Activated naive CD8-positive, alpha-beta T cell treated with anti-CD3 and anti-CD28 coated beads, Interleukin-2, amount 50 U/mL, for 24 hours (primary cell): ENCODE measurements at regions not wholly inside any gene's neighbourhood (a gene's known extent, or its start where the extent isn't known, plus 50 kb on each side); places are given as distances from the start of the nearest gene placed in this dataset.
"Not testable (repeated sequence)": the region's sequence is repeated elsewhere in the genome, so short reads cannot be mapped to it uniquely, and the experiment has no call there.

ENCODE experiments used
- ATAC-seq: fragments of 150-1000 bp; cut with Tn5 transposase; one replicate; pipeline ENCODE4 v1.10.0; 2021
- DNase-seq: peaks from one replicate; pipeline ENCODE4 v3.0.0; 2021
- H3K27ac Mint-ChIP-seq: one replicate; pipeline ENCODE4 v1.8.0; 2021; ENCODE audit warnings: mild to moderate bottlenecking, mixed read lengths
- H3K27me3 Mint-ChIP-seq: one replicate; pipeline ENCODE4 v1.8.0; 2021; ENCODE audit warnings: mixed read lengths
- H3K36me3 Mint-ChIP-seq: one replicate; pipeline ENCODE4 v1.8.0; 2021; ENCODE audit warnings: low read depth, mixed read lengths
- H3K4me1 Mint-ChIP-seq: one replicate; pipeline ENCODE4 v1.8.0; 2021; ENCODE audit warnings: mixed read lengths
- H3K4me3 Mint-ChIP-seq: one replicate; pipeline ENCODE4 v1.8.0; 2021; ENCODE audit warnings: mild to moderate bottlenecking, moderate library complexity, mixed read lengths
- H3K9me3 Mint-ChIP-seq: one replicate; pipeline ENCODE4 v1.8.0; 2021; ENCODE audit warnings: mixed read lengths

DNA sequence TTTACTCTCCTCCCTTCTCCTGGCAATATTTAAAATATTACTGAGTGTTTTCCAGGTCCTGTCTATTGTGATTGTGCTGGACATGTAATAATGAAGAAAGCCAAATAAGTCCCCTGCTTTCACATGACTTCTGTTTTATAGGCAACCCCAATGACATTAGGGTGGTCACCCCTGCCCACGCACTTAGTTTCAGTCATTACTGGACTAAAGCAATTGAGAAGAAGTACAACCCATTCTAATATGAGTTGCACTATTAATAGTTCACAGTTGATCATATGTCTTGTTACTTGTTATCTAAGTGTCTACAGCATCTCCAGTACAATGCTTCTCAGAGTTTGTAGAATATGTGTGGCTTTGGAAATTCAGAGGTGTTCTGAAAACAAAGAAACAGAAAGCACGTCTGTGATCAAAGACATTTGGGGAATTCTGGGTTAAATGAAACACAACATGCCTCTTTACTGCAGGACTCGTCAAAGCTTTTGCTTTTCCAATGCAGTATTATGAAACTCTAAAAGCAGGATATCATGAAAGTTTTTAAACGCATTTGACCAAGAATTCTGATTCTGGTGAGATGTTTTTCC lies 789.5 kb downstream of the DHX35 start:
- DNase-seq: no peak
- Mint-ChIP-seq H3K4me1 (no peaks in the 10 kb centered on the region), H3K4me3 (no peak overlapping the region), H3K27me3 (no peaks in the 10 kb centered on the region), H3K9me3 (peaks cover 27% of the 10 kb centered on the region), H3K36me3 (no peaks in the 10 kb centered on the region), H3K27ac (no peak overlapping the region)
- ATAC-seq: no peak

DNA sequence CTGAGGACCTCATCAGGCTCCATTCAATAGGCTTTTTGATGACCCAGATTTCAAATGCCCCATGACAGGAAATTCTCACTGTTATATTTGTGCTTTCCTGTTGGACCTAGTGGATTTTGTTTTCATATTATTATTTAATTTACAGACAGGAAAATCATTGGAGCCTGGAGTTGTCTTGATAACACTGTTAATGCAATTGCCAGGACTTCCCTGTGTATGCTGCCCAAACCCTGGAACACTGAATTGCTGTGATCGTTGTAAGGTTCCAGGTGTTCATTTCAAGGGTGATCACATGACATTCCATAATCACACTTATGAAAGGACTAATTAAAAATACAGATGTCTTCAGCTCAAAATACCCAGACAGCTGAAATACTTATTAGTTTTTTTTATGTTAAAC lies 783.2 kb downstream of the DHX35 start:
- H3K4me3 Mint-ChIP-seq: no peak overlapping the region
- no peak overlapping the region for H3K27ac Mint-ChIP-seq
- H3K4me1 Mint-ChIP-seq: no peaks in the 10 kb centered on the region
- no peaks in the 10 kb centered on the region for H3K36me3 Mint-ChIP-seq
- ATAC-seq (no peak), DNase-seq (no peak)
- H3K27me3 Mint-ChIP-seq: no peaks in the 10 kb centered on the region
- H3K9me3 Mint-ChIP-seq: peaks cover 23% of the 10 kb centered on the region

DNA sequence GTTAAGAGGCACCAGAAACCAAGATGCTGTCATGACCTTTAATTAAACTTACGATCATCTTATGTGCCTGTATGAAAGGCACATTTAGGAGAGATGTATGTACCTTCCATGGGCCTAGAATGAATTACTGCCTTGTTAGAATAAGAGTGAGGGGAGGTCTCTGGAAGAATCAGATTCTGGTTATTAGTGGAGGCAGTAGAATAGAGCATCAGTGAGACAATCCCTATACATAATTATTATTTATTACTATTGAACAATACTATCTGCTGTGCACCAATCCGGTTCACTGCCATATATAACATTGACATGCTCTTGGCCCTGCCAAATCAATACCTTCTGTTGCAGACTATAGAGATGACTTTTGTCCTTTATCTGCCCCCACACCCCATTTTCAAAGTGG lies 776.5 kb downstream of the DHX35 start:
- Mint-ChIP-seq H3K27ac (no peak overlapping the region), H3K4me3 (no peak overlapping the region)
- DNase-seq: no peak

DNA sequence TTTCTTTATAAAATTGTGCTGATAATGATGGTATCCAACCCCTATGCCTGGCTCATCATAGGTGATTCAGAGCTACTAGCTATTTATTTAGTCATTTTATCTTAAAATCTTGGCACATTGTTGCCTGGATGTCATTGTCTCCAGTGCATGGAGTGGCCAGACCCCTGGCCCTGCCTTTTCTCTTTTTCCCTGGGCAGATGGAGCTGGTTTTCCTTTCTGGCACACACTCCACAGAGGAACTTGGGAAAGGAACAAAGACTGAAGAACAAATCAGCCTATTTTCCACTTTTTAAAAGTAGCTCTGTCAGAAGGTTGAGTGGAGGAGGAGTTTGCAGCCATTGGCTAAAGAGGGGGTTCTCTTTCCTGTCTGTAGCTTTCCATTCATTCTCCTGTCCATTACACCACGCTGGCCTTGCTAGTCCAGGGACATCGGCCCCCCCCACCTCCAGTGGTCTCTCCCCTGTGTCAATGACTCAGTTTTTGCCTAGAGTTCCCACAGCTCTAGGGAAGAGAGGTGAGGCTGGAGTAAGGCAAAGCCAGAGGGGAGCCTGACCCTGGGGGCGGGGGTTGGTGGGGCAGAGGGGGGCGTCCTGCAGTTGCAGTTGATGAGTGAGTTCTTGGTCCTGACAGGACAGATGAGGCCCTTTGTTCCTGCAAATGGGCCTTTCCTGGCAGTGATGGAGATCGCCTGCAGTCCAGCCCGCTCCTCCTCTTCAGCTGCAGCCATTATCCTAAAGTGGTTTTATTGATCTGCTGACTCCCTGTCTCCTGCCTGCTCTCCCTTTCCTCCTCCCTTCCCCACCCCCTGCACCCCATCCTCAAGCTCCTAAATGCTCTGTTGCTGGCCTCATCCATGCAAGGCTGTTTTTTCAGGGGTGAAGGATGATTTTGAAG lies 774.5 kb downstream of the DHX35 start:
- no peaks in the 10 kb centered on the region for H3K27me3 Mint-ChIP-seq
- no peaks in the 10 kb centered on the region for H3K36me3 Mint-ChIP-seq
- H3K4me3 Mint-ChIP-seq: no peak overlapping the region
- H3K27ac Mint-ChIP-seq: no peak overlapping the region
- H3K9me3 Mint-ChIP-seq: no peaks in the 10 kb centered on the region
- DNase-seq: no peak
- H3K4me1 Mint-ChIP-seq: no peaks in the 10 kb centered on the region
- no peak for ATAC-seq

More for the DNA sequence above, 776.5 kb downstream of the DHX35 start:
- ATAC-seq: no peak
- no peaks in the 10 kb centered on the region for H3K9me3 Mint-ChIP-seq
- no peaks in the 10 kb centered on the region for H3K36me3 Mint-ChIP-seq
- H3K27me3 Mint-ChIP-seq: no peaks in the 10 kb centered on the region
- no peaks in the 10 kb centered on the region for H3K4me1 Mint-ChIP-seq

DNA sequence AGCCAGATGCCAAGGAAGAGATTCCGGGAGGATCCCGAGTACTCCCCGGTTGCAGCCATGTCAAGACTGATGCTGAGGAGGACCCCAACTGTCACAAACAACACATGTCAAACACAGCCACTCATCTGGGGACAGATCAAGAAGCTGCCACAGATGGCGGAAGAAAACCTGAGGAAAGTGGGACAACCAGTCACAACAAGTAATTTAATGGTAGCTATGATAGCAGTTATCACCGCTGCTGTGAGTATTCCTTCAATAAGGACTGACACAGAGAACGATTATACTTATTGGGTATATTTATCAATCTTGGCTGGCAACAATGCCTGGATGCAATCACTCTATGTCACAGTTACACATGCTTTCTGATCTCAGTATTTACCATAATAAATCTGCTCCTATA lies 763.4 kb downstream of the DHX35 start:
- H3K4me1 Mint-ChIP-seq, ATAC-seq, H3K27ac Mint-ChIP-seq, DNase-seq, H3K27me3 Mint-ChIP-seq, H3K36me3 Mint-ChIP-seq, H3K4me3 Mint-ChIP-seq: not testable (repeated sequence)
- peaks cover 38% of the 10 kb centered on the region for H3K9me3 Mint-ChIP-seq

DNA sequence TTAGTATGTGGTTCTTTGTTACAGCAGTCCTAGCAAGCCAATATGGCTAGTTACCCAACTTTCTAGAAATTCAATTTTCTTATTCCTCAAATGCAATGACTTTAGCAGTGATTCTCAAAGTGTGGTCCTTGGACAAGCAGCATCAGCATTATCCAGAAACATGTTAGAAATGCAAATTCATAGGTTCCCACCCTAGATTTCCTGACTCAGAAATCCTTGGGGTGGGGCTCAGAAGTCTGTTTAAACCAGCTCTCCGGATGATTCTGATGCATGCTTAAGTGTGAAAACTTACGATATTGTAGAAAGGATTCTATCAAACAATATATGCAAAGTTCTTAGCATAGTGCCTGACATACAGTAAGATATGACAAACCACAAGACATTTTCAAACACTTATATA lies 757.1 kb downstream of the DHX35 start:
- Mint-ChIP-seq H3K27ac (no peak overlapping the region), H3K4me1 (no peaks in the 10 kb centered on the region), H3K27me3 (peaks cover 2% of the 10 kb centered on the region), H3K4me3 (no peak overlapping the region), H3K9me3 (no peaks in the 10 kb centered on the region), H3K36me3 (no peaks in the 10 kb centered on the region)
- DNase-seq: no peak
- ATAC-seq: no peak

DNA sequence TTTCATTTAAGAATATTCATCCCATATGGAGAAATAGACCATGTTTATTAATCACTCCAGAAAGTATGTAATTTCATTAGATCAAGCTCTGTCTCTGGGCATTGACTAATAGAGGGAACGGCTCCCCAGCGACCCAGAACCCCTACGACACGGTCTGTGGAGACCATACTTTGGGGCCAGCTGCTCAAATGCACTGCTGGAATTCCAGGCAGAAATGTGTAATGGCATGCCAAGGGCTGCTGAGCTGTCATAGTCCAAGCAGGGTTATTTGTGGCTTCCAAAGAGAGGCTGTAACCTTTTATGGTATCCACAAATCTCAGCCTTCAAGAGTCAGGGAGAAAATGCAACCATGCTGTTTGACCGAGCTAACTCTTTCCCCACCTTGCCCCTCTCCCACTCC lies 755.8 kb downstream of the DHX35 start:
- Mint-ChIP-seq H3K4me3 (no peak overlapping the region), H3K27me3 (peaks cover 2% of the 10 kb centered on the region), H3K4me1 (no peaks in the 10 kb centered on the region), H3K36me3 (no peaks in the 10 kb centered on the region), H3K27ac (no peak overlapping the region), H3K9me3 (no peaks in the 10 kb centered on the region)
- ATAC-seq (no peak), DNase-seq (no peak)

DNA sequence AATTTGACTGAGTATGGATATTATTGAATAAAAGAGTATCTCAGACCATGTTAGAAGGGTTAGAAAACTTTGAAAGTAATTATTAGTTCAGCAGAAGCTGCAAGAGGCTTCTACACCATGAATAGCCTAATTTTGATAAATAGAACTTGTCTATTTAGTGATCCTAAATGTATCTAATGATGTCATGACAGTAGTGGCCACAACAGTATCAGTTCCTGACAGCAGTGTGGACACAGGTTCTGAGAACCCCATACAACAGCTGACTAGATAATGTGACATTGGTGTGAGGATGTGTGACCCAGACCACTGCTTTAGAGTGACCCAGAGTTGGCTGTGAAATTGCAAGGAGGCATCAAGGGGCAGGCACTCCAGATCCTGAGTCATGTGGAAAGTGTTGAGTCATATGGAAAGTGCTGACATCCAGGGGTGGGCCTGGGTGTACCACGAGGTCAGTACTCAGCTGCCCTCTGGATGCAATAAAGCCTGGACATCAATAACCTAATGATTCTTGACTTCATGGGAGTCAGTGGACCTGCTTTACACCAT lies 754.7 kb downstream of the DHX35 start:
- Mint-ChIP-seq H3K36me3 (no peaks in the 10 kb centered on the region), H3K4me3 (no peak overlapping the region), H3K4me1 (no peaks in the 10 kb centered on the region), H3K27ac (no peak overlapping the region), H3K27me3 (peaks cover 2% of the 10 kb centered on the region), H3K9me3 (no peaks in the 10 kb centered on the region)
- no peak for DNase-seq
- no peak for ATAC-seq

DNA sequence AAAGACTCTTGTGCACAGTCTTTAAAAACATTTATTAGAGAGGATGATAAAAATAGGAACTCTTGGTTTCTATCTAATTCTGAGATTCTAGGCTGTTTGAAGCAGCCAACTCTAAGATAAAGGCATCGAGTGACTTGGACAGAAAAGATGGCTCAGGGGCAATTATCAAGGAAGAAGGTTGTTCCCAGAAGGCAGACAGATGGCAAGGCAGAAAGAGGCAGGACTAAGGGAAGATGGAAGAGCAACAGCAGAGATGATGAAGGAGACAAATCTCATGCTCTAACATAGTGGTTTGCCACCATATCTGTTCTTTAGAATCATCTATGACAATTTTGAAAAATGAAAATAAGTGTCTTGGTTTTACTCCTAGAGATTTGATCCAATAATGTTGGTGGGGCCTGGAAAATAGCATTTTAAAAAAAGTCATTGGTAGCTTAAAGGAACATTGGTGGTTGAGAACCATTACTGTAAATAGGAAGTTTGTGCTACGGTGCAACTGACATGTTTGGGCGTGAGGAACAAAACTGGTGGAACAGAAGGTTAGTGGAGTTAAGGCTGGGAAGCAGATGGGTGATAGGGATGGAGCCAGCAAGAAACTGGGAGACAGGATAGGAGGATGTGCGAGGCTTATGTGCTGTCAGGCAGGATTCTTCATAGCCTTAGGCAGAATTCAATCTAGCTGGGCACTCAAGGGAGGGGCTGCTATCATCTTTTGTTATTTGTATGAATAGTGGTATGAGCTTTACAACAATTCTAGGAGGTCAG lies 751.1 kb downstream of the DHX35 start:
- no peaks in the 10 kb centered on the region for H3K36me3 Mint-ChIP-seq
- H3K9me3 Mint-ChIP-seq: no peaks in the 10 kb centered on the region
- ATAC-seq (no peak), DNase-seq (no peak)
- H3K4me1 Mint-ChIP-seq: no peaks in the 10 kb centered on the region
- no peaks in the 10 kb centered on the region for H3K27me3 Mint-ChIP-seq
- H3K27ac Mint-ChIP-seq: no peak overlapping the region
- H3K4me3 Mint-ChIP-seq: no peak overlapping the region

DNA sequence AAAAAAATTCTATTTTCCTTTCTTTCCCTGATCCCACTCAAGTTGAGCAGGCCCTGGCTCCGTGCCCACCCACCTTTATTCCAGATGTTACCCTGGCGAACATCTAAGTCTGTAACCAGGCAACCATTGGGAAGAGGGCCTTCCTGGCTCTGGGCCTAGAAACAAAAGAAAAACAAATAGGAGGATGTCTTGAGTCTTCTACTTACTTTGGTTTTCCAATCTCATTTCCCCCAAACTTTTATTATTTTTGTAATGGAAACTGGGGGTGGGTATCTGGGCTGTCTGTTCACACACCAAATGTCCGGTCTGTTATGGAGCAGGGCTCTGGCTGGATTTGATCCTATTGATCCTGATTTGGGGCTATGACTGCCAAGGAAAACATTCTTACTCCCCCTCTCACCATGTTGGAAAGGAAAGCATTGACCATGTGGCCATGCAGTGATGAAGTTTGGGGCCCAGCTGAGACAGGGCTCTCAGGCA lies 744.1 kb downstream of the DHX35 start:
- ATAC-seq (no peak), DNase-seq (no peak)
- Mint-ChIP-seq H3K4me1 (no peaks in the 10 kb centered on the region), H3K4me3 (no peak overlapping the region), H3K27me3 (no peaks in the 10 kb centered on the region), H3K36me3 (no peaks in the 10 kb centered on the region), H3K9me3 (no peaks in the 10 kb centered on the region), H3K27ac (no peak overlapping the region)

DNA sequence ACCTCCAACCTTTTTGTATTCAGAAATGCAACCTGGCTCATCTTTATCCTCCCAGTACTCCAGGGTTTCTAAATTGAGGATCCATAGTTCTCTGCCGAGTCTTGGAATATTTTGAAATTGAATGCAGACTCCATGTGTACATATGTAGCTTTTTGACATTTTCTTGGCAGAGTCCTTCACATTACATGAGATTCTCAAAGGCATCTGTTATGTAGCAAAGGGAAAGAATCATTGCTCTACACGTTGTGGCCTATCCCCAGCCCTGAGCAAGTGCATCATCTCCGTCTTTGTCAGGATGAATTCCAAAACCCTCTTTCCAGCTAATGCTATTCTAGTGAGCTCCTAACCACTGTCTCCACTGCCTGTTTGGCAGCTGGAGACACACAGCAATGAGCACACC lies 742.9 kb downstream of the DHX35 start:
- no peaks in the 10 kb centered on the region for H3K9me3 Mint-ChIP-seq

DNA sequence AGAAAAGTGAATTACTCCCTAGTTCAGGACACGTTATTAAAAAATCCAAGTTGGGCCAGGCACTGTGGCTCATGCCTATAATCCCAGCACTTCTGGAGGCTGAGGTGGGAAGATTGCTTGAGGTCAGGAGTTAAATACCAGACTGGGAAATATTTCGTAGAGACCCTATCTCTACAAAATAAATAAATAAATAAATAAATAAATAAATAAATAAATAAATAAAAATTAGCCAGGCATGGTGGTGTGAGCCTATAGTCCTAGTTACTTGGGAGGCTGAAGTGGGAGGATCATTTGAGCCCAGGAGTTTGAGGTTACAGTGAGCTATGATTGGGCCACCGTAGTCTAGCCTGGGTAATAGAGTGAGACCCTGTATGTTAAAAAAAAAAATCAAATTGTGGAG lies 741.2 kb downstream of the DHX35 start:
- H3K27ac Mint-ChIP-seq, H3K27me3 Mint-ChIP-seq, DNase-seq, H3K9me3 Mint-ChIP-seq, ATAC-seq, H3K4me3 Mint-ChIP-seq, H3K36me3 Mint-ChIP-seq, H3K4me1 Mint-ChIP-seq: not testable (repeated sequence)

More for the DNA sequence above, 742.9 kb downstream of the DHX35 start:
- H3K27ac Mint-ChIP-seq: no peak overlapping the region
- no peaks in the 10 kb centered on the region for H3K4me1 Mint-ChIP-seq
- ATAC-seq (no peak), DNase-seq (no peak)
- no peaks in the 10 kb centered on the region for H3K27me3 Mint-ChIP-seq
- H3K4me3 Mint-ChIP-seq: no peak overlapping the region
- H3K36me3 Mint-ChIP-seq: no peaks in the 10 kb centered on the region

DNA sequence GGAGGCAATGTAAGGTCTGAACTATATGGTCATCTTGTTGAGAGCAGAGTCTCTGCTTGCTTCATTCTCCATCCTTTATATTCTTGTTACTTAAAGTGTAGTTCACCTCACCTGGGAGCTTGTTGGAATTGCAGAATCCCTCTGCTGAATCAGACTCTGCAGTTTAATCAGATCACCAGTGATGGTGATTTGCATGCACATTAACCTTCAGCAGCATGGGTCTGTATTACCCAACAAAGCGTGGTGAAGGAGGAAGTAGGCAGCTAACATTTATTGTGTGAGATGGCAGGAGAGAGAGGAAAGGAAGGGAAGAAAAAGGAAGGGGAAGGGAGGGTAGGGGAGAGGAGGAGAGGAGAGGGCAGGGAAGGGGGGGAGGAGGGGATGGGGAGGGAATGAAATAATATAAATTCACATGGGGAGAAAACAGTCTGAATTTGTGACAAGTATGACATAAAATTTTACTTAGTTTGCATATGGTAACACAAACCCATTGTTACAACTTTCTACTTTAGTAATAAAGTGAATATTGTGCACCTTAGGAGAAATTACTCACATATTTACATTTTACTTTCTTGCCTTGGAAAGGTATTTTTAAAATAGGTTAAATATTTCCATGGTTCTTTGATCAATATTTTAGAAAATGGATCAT lies 740.7 kb downstream of the DHX35 start:
- ATAC-seq (no peak), DNase-seq (no peak)
- H3K4me3 Mint-ChIP-seq: no peak overlapping the region
- no peaks in the 10 kb centered on the region for H3K36me3 Mint-ChIP-seq
- H3K27ac Mint-ChIP-seq: no peak overlapping the region
- H3K27me3 Mint-ChIP-seq: no peaks in the 10 kb centered on the region
- H3K9me3 Mint-ChIP-seq: no peaks in the 10 kb centered on the region
- H3K4me1 Mint-ChIP-seq: no peaks in the 10 kb centered on the region

DNA sequence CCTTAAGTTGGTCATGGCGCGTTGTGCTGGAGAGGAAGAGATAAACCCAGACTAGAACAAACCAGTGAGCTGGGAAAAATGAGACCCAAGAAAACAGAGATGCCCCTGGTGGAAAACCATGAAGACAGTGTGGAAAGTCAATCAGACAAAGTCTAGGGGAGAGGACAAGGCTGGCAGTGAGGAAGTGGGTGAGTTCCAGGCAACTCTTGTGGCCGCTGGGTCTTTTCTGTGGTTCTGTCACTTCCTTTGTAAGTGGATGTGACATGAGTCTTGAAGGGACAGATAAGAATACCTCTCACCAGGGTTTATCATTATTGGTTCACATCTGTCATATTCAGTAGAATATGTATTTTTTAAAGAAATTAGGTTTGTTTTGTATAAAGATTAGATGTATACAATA lies 738.4 kb downstream of the DHX35 start:
- Mint-ChIP-seq H3K27me3 (no peaks in the 10 kb centered on the region), H3K4me1 (no peaks in the 10 kb centered on the region), H3K9me3 (peaks cover 1% of the 10 kb centered on the region), H3K27ac (no peak overlapping the region), H3K4me3 (no peak overlapping the region), H3K36me3 (no peaks in the 10 kb centered on the region)
- DNase-seq (no peak), ATAC-seq (no peak)
